ENCODE measurements at regions not wholly inside any gene's neighbourhood (a gene's known extent, or its start where the extent isn't known, plus 50 kb on each side); places are given as distances from the start of the nearest gene placed in this dataset.

GRCh38 chr5:74319076-74319475, 321.5 kb downstream of the ENC1 start:
- peaks cover 0 to 7% (median 0%) of the 10 kb centered on the region in 4 experiments; a peak in 1 of 7 replicates for H3K4me1 ChIP-seq (replicated peaks in 1 of 4; ENCODE audit: control insufficient read depth in 3 of 4, insufficient read depth in 4 of 4, low read length in 3 of 4)
- H3K23ac ChIP-seq (ENCODE audit: insufficient read length), result no peak overlapping the region
- H3K27ac ChIP-seq (ENCODE audit: low read depth, low read length), result no peak overlapping the region
- H2AFZ ChIP-seq (ENCODE audit: low read length), result no peak overlapping the region
- no peak overlapping the region for H2BK12ac ChIP-seq (ENCODE audit: low read depth, low read length)
- H3K14ac ChIP-seq (ENCODE audit: insufficient read length), result no peak overlapping the region
- no peak overlapping the region for H4K8ac ChIP-seq (ENCODE audit: extremely low read depth, insufficient read depth, low read length)
- no peaks in the 10 kb centered on the region for H3K9me3 ChIP-seq (ENCODE audit: insufficient read depth in 2 of 2, low read depth in 1 of 2, low read length in 1 of 2)
- H3K9ac ChIP-seq (replicated peaks in 1 of 4; ENCODE audit: extremely low read depth in 1 of 4, low read depth in 3 of 4, low read length in 3 of 4), result no peak overlapping the region
- H3K79me2 ChIP-seq (ENCODE audit: control insufficient read depth in 1 of 2, insufficient read depth in 2 of 2, low read length in 2 of 2), result no peaks in the 10 kb centered on the region
- H2BK15ac ChIP-seq (ENCODE audit: low read length), result no peak overlapping the region
- no peaks in the 10 kb centered on the region for H3K23me2 ChIP-seq (ENCODE audit: low read depth, low read length)
- H4K20me1 ChIP-seq (replicated peaks in 1 of 2; ENCODE audit: control insufficient read depth in 1 of 2, insufficient read depth in 2 of 2, low read length in 2 of 2), result no peaks in the 10 kb centered on the region
- H2BK5ac ChIP-seq (ENCODE audit: low read depth, low read length), result no peak overlapping the region
- H3K36me3 ChIP-seq (ENCODE audit: control insufficient read depth in 2 of 4, insufficient read depth in 4 of 4, low read length in 3 of 4), result no peaks in the 10 kb centered on the region
- H3K4me2 ChIP-seq (ENCODE audit: insufficient read depth in 1 of 2, low read depth in 2 of 2, low read length in 2 of 2), result no peak overlapping the region
- no peak for DNase-seq (ENCODE audit: low read depth in 1 of 2, low spot score in 2 of 2)
- H3K4me3 ChIP-seq (ENCODE audit: extremely low read depth in 1 of 4, insufficient read depth in 2 of 4, low read depth in 3 of 4, low read length in 4 of 4), result no peak overlapping the region
- ChIA-PET CTCF (ENCODE audit: partially characterized antibody) (no interaction called here), POLR2A (ENCODE audit: partially characterized antibody) (no interaction called here)
- no peak overlapping the region for H3K4ac ChIP-seq (replicated peaks; ENCODE audit: insufficient read length, low read depth, low read length)
- WGBS, 2 experiments (ENCODE audit: extremely low coverage in 1 of 2, insufficient coverage in 1 of 2, insufficient read length in 1 of 2, insufficient replicate concordance in 2 of 2, low coverage in 1 of 2, low lambda C conversion rate in 2 of 2, missing lambda C conversion rate in 1 of 2), result 90% methylated on average over 3 of the region's 3 CpGs; no CpG with 5 or more reads in 1 of the 2 experiments
- H2AK5ac ChIP-seq (ENCODE audit: low read depth, low read length), result no peak overlapping the region
- H3K56ac ChIP-seq (replicated peaks; ENCODE audit: insufficient read length, low read depth, low read length), result no peak overlapping the region
- H2BK120ac ChIP-seq (replicated peaks; ENCODE audit: low read depth, low read length), result no peak overlapping the region
- no peak overlapping the region for H3K18ac ChIP-seq (ENCODE audit: extremely low read depth, low read length)
- H2BK20ac ChIP-seq (ENCODE audit: low read length), result no peak overlapping the region
- no peak for FAIRE-seq
- H3K27me3 ChIP-seq (replicated peaks in 1 of 4; ENCODE audit: control insufficient read depth in 3 of 4, extremely low read depth in 1 of 4, insufficient read depth in 3 of 4, low read length in 3 of 4), result no peaks in the 10 kb centered on the region
- H3K79me1 ChIP-seq (ENCODE audit: low read depth, low read length), result no peaks in the 10 kb centered on the region
- no peak overlapping the region for H4K5ac ChIP-seq (ENCODE audit: insufficient read length, low read depth, low read length)
- no peak overlapping the region for H4K91ac ChIP-seq (replicated peaks; ENCODE audit: insufficient read length, low read length)
- no peak for TF ChIP-seq MAX (IDR thresholded peaks at IDR 0.05)
- TF ChIP-seq EP300 (IDR thresholded peaks at IDR 0.05; ENCODE audit: borderline replicate concordance in 1 of 2, low read depth in 2 of 2, low read length in 2 of 2), result no peak
- TF ChIP-seq ATF3 (IDR thresholded peaks at IDR 0.05; ENCODE audit: insufficient read depth, low read depth, low read length), result no peak
- TF ChIP-seq CEBPB (IDR thresholded peaks at IDR 0.05; ENCODE audit: low read depth, low read length), result no peak
- TF ChIP-seq SRF (IDR thresholded peaks at IDR 0.05; ENCODE audit: low read depth, low read length), result no peak
- TF ChIP-seq BCL11A (IDR thresholded peaks at IDR 0.05; ENCODE audit: low read depth in 2 of 2, low read length in 2 of 2), result no peak
- TF ChIP-seq YY1 (IDR thresholded peaks at IDR 0.05; ENCODE audit: low read depth, low read length), result no peak
- TF ChIP-seq USF2 (IDR thresholded peaks at IDR 0.05; ENCODE audit: low read length), result no peak
- TF ChIP-seq HDAC6 (IDR thresholded peaks at IDR 0.05; ENCODE audit: low read depth, low read length), result no peak
